ENCODE measurements at regions not wholly inside any gene's neighbourhood (a gene's known extent, or its start where the extent isn't known, plus 50 kb on each side); places are given as distances from the start of the nearest gene placed in this dataset.

DNA sequence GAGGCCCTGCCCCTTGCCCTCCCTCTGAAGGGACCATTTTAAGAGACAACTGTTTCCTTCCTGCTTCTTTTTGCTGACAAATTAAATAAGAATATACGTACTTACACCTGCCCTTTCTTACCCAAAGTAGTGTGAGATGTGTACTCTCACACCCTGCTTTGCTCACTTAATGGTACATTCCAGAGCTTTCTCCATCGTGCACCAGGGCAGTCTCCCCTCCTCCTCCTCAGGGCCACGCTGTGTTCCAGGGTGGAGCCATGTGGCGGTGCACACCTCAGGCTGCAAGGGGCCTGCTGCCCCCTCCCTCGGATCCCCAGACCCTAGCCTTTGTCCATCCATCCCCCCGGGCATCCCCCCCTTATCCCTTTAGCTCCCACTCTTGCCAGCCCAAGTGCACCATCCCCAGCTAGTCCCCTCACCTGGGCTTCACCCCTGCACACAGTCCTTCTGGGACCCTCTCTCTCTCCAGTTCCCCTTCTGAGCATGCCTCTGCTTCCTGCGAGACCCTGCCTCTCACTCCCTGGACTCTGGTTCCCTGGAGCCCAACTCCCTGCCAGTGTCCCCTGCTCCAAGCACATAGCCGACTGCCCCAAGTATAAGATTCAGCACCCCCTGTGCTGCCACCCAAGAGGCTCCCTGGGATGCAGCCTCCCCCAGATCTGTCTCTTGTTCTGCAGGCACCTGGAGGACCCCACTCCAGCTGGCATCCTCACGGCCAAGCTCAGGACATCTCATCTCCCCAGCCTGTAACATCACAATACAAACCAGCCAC is 89.5 kb upstream of the IQSEC1 start:
- Histone ChIP-seq H3K27me3 (replicated peaks in 1 of 7) (no peaks in the 10 kb centered on the region), H3K36me3 (no peaks in the 10 kb centered on the region), H3K4me1 (no peaks in the 10 kb centered on the region), H3K27ac (no peak overlapping the region), H3K9me3 (no peaks in the 10 kb centered on the region), H3K4me3 (no peak overlapping the region)
- DNase-seq: no peak
- intact Hi-C loops (cut with DNase I; ENCODE audit: low total_unique reads): no loop called here
- 69 to 82% (median 74%) methylated on average over 9 of the region's 9 CpGs for WGBS, 5 donors
- TF ChIP-seq POLR2AphosphoS5 (IDR thresholded peaks at IDR 0.05) (no peak), POLR2A (IDR thresholded peaks at IDR 0.05) (no peak)

- H3K9me3 ChIP-seq: peaks cover 0 to 1% (median 0%) of the 10 kb centered on the region in 8 donors
- DNase-seq: no peak
- H3K27ac ChIP-seq: no peak overlapping the region
- TF ChIP-seq CTCF (IDR thresholded peaks at IDR 0.05 in 8 of 11, conservative IDR thresholded peaks at IDR 0.05 in 3 of 11) (no peak), POLR2AphosphoS5 (IDR thresholded peaks at IDR 0.05) (no peak), POLR2A (IDR thresholded peaks at IDR 0.05) (no peak)
- H3K36me3 ChIP-seq: no peaks in the 10 kb centered on the region
- no peaks in the 10 kb centered on the region for H3K4me1 ChIP-seq
- WGBS, 5 donors: 85 to 91% (median 90%) methylated on average over 18 of the region's 18 CpGs
- intact Hi-C loops (cut with DNase I; ENCODE audit: low total_unique reads): no loop called here
- H3K27me3 ChIP-seq (replicated peaks in 1 of 7): no peaks in the 10 kb centered on the region
- no peak overlapping the region for H3K4me3 ChIP-seq
Observed at GRCh38 chr3:13161771-13162535, 88.7 kb upstream of the IQSEC1 start.

GRCh38 chr3:13161021-13161759 is 88.0 kb upstream of the IQSEC1 start:
- intact Hi-C loops (cut with DNase I; ENCODE audit: low total_unique reads): no loop called here
- peaks cover 0 to 9% (median 4%) of the 10 kb centered on the region in 8 donors for H3K9me3 ChIP-seq
- TF ChIP-seq CTCF (IDR thresholded peaks at IDR 0.05 in 8 of 11, conservative IDR thresholded peaks at IDR 0.05 in 3 of 11): no peak
- TF ChIP-seq POLR2AphosphoS5 (IDR thresholded peaks at IDR 0.05): no peak
- no peak for TF ChIP-seq POLR2A (IDR thresholded peaks at IDR 0.05)
- no peaks in the 10 kb centered on the region for H3K4me1 ChIP-seq
- no peak for DNase-seq
- no peaks in the 10 kb centered on the region for H3K27me3 ChIP-seq (replicated peaks in 1 of 7)
- H3K36me3 ChIP-seq: no peaks in the 10 kb centered on the region
- 82 to 86% (median 83%) methylated on average over 21 of the region's 21 CpGs for WGBS, 5 donors
- H3K4me3 ChIP-seq: no peak overlapping the region
- no peak overlapping the region for H3K27ac ChIP-seq

DNA sequence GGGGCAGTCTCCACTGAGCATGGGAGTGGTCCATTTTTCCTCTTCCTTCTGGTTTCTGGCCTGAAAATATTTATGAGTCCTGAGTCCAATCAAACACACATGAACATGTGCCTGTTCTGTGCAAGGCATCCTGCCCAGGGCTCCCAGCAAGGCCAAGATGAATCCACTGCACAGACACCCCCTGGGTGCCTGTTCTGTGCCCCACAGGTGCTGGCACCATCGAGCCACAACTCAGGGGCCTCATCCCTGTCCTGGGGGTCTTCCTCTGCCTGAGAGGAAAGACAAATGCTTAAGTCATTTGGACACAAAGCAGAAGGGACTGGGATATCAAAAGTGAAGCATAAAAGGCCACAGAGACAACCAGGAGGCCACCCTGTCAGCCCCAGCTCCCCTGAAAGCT is 87.4 kb upstream of the IQSEC1 start:
- H3K36me3 ChIP-seq: no peaks in the 10 kb centered on the region
- DNase-seq: no peak
- no peaks in the 10 kb centered on the region for H3K27me3 ChIP-seq (replicated peaks in 1 of 7)
- intact Hi-C loops (cut with DNase I; ENCODE audit: low total_unique reads): no loop called here
- H3K27ac ChIP-seq: no peak overlapping the region
- 27 to 62% (median 43%) methylated on average over 1 of the region's 1 CpG for WGBS, 5 donors
- peaks cover 0 to 14% (median 10%) of the 10 kb centered on the region in 8 donors for H3K9me3 ChIP-seq
- H3K4me3 ChIP-seq: no peak overlapping the region
- no peaks in the 10 kb centered on the region for H3K4me1 ChIP-seq
- TF ChIP-seq CTCF (IDR thresholded peaks at IDR 0.05 in 8 of 11, conservative IDR thresholded peaks at IDR 0.05 in 3 of 11): no peak
- no peak for TF ChIP-seq POLR2A (IDR thresholded peaks at IDR 0.05)
- TF ChIP-seq POLR2AphosphoS5 (IDR thresholded peaks at IDR 0.05): no peak

Data from spleen (tissue), 11 donors.